Esophagus muscularis mucosa (tissue), 4 donors: ENCODE measurements at regions not wholly inside any gene's neighbourhood (a gene's known extent, or its start where the extent isn't known, plus 50 kb on each side); places are given as distances from the start of the nearest gene placed in this dataset.

ENCODE experiments used
- DNase-seq: peaks from one replicate; pipeline ENCODE4 v3.0.0-alpha.2; 2017; ENCODE audit errors: extremely low spot score
- H3K27ac ChIP-seq, 4 donors: fragments of 200-600 bp; sonication (generic); replicated peaks in 1 of 4; 1 replicate in 3 of 4; 2 replicates in 1 of 4; pipeline ENCODE4 v1.5.1; 2016 to 2019; ENCODE audit warnings: mild to moderate bottlenecking in 1 of 4
- H3K27me3 ChIP-seq, 4 donors: fragments of 200-600 bp; sonication (generic); one replicate each; pipeline versions ENCODE4 v1.5.1 to v1.6.0; 2016 to 2019
- H3K36me3 ChIP-seq, 4 donors: fragments of 200-600 bp; sonication (generic); one replicate each; pipeline ENCODE4 v1.5.1; 2016 to 2019
- H3K4me1 ChIP-seq, 4 donors: fragments of 200-600 bp; sonication (generic); one replicate each; pipeline ENCODE4 v1.5.1; 2016 to 2019
- H3K4me3 ChIP-seq, 4 donors: fragments of 200-600 bp; sonication (generic); 1 replicate in 2 of 4; 2 replicates in 2 of 4; pipeline ENCODE4 v1.5.1; 2016 to 2019; ENCODE audit warnings: mild to moderate bottlenecking in 4 of 4, moderate library complexity in 1 of 4
- H3K9me3 ChIP-seq, 4 donors: fragments of 200-600 bp; sonication (generic); 1 replicate in 3 of 4; 2 replicates in 1 of 4; pipeline ENCODE4 v1.5.1; 2016 to 2019
- EP300 ChIP-seq: sonication (generic); formaldehyde crosslinking; IDR thresholded peaks from one replicate; pipeline ENCODE4 v1.6.1; 2017; ENCODE audit warnings: antibody characterized with exemption
- POLR2A ChIP-seq: fragments of 450-650 bp; IDR thresholded peaks from one replicate; pipeline ENCODE4 v1.6.1; 2017; ENCODE audit warnings: antibody characterized with exemption, moderate library complexity, mild to moderate bottlenecking, low read depth
- POLR2AphosphoS5 ChIP-seq, 2 donors: sonication (generic); formaldehyde crosslinking; IDR thresholded peaks; one replicate each; pipeline ENCODE4 v1.6.1; 2017; ENCODE audit warnings: antibody characterized with exemption in 2 of 2
- WGBS: methylation state at CpG from one replicate; pipeline ENCODE4 v1.1.5; 2018; 5-methylcytosine and 5-hydroxymethylcytosine counted together
- intact Hi-C: fragments of 100-400 bp; cut with DNase I; formaldehyde crosslinking; loops from one replicate; pipeline ENCODE4 v1.15.1; 2023
- TF ChIP-seq, protein P1 (sequence below), 3 experiments: fragments of 200-600 bp in 2 of 3; fragments of 450-650 bp in 1 of 3; sonication (generic) in 2 of 3; IDR thresholded peaks; one replicate each; pipeline ENCODE4 v1.5.1; 2017 to 2019; ENCODE audit warnings: antibody characterized with exemption in 3 of 3, mild to moderate bottlenecking in 2 of 3, moderate library complexity in 1 of 3

DNA sequence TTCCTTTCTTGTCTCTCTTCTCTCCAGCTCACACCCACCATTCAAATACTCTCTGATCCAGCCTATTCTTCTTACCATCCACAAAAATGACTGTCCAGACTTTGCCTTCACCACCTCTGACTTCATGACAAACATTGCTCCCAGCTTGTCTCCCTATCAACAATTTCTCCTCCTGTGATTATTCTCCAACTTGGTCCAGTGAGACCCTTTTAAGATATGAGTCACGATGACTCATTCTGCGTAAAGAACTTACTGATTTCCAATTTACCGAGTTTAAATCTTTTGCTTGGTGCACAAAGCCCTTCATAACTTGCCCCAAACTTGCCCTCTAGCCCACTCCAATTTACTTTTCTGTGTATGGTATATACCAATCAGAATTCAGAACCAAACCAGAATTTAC is 833.2 kb downstream of the MAFB start:
- WGBS: 93% methylated on average over 3 of the region's 3 CpGs
- Histone ChIP-seq H3K9me3 (no peaks in the 10 kb centered on the region), H3K27me3 (no peaks in the 10 kb centered on the region), H3K36me3 (no peaks in the 10 kb centered on the region), H3K4me1 (peaks cover 2 to 10% (median 9%) of the 10 kb centered on the region in 4 donors), H3K4me3 (no peak overlapping the region), H3K27ac (no peak overlapping the region)
- TF ChIP-seq POLR2A: no peak
- TF ChIP-seq POLR2AphosphoS5 (IDR thresholded peaks at IDR 0.05): no peak
- TF ChIP-seq, protein P1, sequence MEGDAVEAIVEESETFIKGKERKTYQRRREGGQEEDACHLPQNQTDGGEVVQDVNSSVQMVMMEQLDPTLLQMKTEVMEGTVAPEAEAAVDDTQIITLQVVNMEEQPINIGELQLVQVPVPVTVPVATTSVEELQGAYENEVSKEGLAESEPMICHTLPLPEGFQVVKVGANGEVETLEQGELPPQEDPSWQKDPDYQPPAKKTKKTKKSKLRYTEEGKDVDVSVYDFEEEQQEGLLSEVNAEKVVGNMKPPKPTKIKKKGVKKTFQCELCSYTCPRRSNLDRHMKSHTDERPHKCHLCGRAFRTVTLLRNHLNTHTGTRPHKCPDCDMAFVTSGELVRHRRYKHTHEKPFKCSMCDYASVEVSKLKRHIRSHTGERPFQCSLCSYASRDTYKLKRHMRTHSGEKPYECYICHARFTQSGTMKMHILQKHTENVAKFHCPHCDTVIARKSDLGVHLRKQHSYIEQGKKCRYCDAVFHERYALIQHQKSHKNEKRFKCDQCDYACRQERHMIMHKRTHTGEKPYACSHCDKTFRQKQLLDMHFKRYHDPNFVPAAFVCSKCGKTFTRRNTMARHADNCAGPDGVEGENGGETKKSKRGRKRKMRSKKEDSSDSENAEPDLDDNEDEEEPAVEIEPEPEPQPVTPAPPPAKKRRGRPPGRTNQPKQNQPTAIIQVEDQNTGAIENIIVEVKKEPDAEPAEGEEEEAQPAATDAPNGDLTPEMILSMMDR (IDR thresholded peaks at IDR 0.05): no peak
- TF ChIP-seq EP300: no peak
- intact Hi-C loops: no loop called here
- DNase-seq: no peak

- WGBS: 95% methylated on average over 1 of the region's 1 CpG
- Histone ChIP-seq H3K9me3 (no peaks in the 10 kb centered on the region), H3K4me1 (peaks cover 9 to 18% (median 16%) of the 10 kb centered on the region in 4 donors), H3K36me3 (no peaks in the 10 kb centered on the region), H3K4me3 (no peak overlapping the region), H3K27me3 (no peaks in the 10 kb centered on the region), H3K27ac (no peak overlapping the region)
- TF ChIP-seq, protein P1 (IDR thresholded peaks at IDR 0.05): no peak
- no peak for TF ChIP-seq EP300
- no peak for TF ChIP-seq POLR2A
- TF ChIP-seq POLR2AphosphoS5 (IDR thresholded peaks at IDR 0.05): no peak
- DNase-seq: no peak
- intact Hi-C loops: no loop called here
Measured at GRCh38 chr20:39855056-39855455, 834.0 kb downstream of the MAFB start.

GRCh38 chr20:39853636-39854035 is 835.4 kb downstream of the MAFB start:
- Histone ChIP-seq H3K36me3 (no peaks in the 10 kb centered on the region), H3K9me3 (no peaks in the 10 kb centered on the region), H3K4me1 (peaks cover 16 to 30% (median 28%) of the 10 kb centered on the region in 4 donors), H3K27me3 (no peaks in the 10 kb centered on the region), H3K4me3 (no peak overlapping the region), H3K27ac (no peak overlapping the region)
- no peak for TF ChIP-seq POLR2A
- TF ChIP-seq, protein P1 (IDR thresholded peaks at IDR 0.05): no peak
- no peak for TF ChIP-seq EP300
- no peak for TF ChIP-seq POLR2AphosphoS5 (IDR thresholded peaks at IDR 0.05)
- intact Hi-C loops: no loop called here
- DNase-seq: no peak
- WGBS: 83% methylated on average over 2 of the region's 2 CpGs

- intact Hi-C loops: no loop called here
- H3K4me1 ChIP-seq: peaks cover 16 to 30% (median 28%) of the 10 kb centered on the region in 4 donors
- no peak overlapping the region for H3K4me3 ChIP-seq
- no peak for TF ChIP-seq POLR2AphosphoS5 (IDR thresholded peaks at IDR 0.05)
- no peak for TF ChIP-seq POLR2A
- TF ChIP-seq, protein P1 (IDR thresholded peaks at IDR 0.05): no peak
- no peak for TF ChIP-seq EP300
- no peaks in the 10 kb centered on the region for H3K9me3 ChIP-seq
- no peaks in the 10 kb centered on the region for H3K36me3 ChIP-seq
- no peak overlapping the region for H3K27ac ChIP-seq
- no peak for DNase-seq
- WGBS: 86% methylated on average over 3 of the region's 3 CpGs
- no peaks in the 10 kb centered on the region for H3K27me3 ChIP-seq
Measured at GRCh38 chr20:39853050-39853449, 836.0 kb downstream of the MAFB start.

GRCh38 chr20:39851459-39851858 is 837.6 kb downstream of the MAFB start:
- no peak for DNase-seq
- intact Hi-C loops: no loop called here
- no peaks in the 10 kb centered on the region for H3K27me3 ChIP-seq
- peaks cover 16 to 30% (median 28%) of the 10 kb centered on the region in 4 donors for H3K4me1 ChIP-seq
- H3K4me3 ChIP-seq: no peak overlapping the region
- no peaks in the 10 kb centered on the region for H3K36me3 ChIP-seq
- no peaks in the 10 kb centered on the region for H3K9me3 ChIP-seq
- 70% methylated on average over 3 of the region's 3 CpGs for WGBS
- H3K27ac ChIP-seq: no peak overlapping the region
- TF ChIP-seq POLR2AphosphoS5 (IDR thresholded peaks at IDR 0.05) (no peak), POLR2A (no peak), EP300 (no peak)
- TF ChIP-seq, protein P1 (IDR thresholded peaks at IDR 0.05): no peak
